OCI-LY7 (cell line): ENCODE measurements at regions not wholly inside any gene's neighbourhood (a gene's known extent, or its start where the extent isn't known, plus 50 kb on each side); places are given as distances from the start of the nearest gene placed in this dataset.

Experiments used
- EZH2phosphoT487 ChIP-seq: fragments of 200-600 bp; sonication (generic); IDR thresholded peaks from 2 replicates; pipeline ENCODE4 v1.6.1; 2018; ENCODE audit warnings: low read depth, borderline replicate concordance, mild to moderate bottlenecking, mixed run types, antibody characterized with exemption, low read length, moderate library complexity, mixed read lengths
- TF ChIP-seq, protein P1 (sequence below): fragments of 200-600 bp; sonication (generic); conservative IDR thresholded peaks from 2 replicates; pipeline ENCODE4 v1.5.1; 2014; ENCODE audit warnings: mild to moderate bottlenecking, antibody characterized with exemption, low read length, moderate library complexity, mixed read lengths

DNA sequence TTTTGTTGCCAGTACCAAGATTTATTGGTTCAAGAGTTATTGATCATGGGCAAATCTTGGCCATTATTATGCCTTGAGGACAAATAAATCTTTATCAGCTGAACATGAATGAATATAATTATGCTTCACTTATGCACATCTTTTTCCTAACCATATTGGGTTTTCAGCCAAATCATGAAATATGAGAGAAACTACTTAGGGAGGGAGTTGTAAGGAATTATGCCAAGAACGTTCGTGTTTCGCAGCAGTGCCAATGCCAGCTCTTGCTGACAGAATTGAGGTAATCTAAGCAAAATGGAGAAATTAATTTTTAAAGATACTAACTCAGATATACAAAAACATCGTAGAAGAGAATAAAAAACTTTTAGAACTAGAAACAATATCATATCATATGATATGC lies 301.1 kb upstream of the SASH1 start:
- TF ChIP-seq, protein P1, sequence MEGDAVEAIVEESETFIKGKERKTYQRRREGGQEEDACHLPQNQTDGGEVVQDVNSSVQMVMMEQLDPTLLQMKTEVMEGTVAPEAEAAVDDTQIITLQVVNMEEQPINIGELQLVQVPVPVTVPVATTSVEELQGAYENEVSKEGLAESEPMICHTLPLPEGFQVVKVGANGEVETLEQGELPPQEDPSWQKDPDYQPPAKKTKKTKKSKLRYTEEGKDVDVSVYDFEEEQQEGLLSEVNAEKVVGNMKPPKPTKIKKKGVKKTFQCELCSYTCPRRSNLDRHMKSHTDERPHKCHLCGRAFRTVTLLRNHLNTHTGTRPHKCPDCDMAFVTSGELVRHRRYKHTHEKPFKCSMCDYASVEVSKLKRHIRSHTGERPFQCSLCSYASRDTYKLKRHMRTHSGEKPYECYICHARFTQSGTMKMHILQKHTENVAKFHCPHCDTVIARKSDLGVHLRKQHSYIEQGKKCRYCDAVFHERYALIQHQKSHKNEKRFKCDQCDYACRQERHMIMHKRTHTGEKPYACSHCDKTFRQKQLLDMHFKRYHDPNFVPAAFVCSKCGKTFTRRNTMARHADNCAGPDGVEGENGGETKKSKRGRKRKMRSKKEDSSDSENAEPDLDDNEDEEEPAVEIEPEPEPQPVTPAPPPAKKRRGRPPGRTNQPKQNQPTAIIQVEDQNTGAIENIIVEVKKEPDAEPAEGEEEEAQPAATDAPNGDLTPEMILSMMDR, result no peak
- no peak for TF ChIP-seq EZH2phosphoT487
